HG02763 (cell line): ENCODE measurements at regions not wholly inside any gene's neighbourhood (a gene's known extent, or its start where the extent isn't known, plus 50 kb on each side); places are given as distances from the start of the nearest gene placed in this dataset.
"Not testable (repeated sequence)": the region's sequence is repeated elsewhere in the genome, so short reads cannot be mapped to it uniquely, and the experiment has no call there.

ENCODE experiments used
- ATAC-seq: cut with Tn5 transposase; IDR thresholded peaks from one replicate; pipeline ENCODE4 v1.9.1; 2021; ENCODE audit warnings: mild to moderate bottlenecking, moderate library complexity; ENCODE audit not compliant: unreplicated experiment

DNA sequence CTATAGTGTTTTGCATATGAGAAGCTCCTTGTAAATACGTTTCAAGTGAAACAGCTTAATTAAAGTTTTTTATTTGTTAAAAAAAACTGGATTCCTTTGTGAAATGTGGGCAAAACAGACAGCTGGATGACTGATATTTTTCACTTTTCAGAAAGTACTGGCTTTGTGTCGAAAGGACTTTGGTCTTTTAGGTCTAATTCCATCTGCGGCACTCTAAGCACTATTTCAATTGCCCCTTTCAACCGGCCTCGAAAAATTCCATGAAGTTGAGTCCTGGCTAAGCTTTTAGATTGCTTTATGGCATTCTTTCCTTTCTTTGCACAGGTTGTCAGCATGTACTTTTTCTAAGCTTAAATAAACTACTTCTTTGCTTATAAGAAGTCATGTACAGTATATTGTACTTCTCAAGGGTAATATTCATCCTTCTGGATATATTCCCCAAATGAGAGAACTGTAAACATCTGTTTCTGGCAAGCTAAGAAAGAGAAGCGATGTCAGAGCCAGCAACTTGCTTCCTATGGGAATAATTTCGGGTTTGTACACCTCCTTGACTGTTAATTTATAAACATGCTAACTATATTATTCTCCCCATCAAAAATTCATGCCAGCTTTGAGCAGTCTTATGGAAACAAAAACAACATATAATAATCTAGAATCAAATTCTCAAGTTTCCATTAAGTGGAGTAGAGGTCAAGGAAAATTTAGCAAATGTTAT lies 611.3 kb downstream of the ETNK1 start:
- ATAC-seq, result no peak

DNA sequence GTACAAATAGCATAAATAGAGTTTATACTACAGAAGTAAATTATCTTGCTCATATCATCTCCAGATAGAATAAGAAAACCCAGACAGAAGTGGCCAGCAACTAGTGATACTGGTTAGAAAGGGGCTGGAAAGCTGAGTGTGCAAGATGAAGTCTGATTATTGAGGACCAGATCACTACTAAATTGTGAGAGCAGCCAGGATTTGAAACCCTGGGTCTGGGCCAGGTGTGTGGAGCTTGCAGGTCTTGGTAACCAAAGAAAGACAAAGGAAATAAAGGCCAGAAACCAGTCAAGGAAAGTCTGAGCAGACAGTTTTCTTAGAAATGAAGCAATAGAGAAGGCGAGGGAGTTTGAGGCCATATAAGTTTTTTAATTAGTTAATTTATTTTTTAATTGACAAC lies 611.8 kb downstream of the ETNK1 start:
- no peak for ATAC-seq

DNA sequence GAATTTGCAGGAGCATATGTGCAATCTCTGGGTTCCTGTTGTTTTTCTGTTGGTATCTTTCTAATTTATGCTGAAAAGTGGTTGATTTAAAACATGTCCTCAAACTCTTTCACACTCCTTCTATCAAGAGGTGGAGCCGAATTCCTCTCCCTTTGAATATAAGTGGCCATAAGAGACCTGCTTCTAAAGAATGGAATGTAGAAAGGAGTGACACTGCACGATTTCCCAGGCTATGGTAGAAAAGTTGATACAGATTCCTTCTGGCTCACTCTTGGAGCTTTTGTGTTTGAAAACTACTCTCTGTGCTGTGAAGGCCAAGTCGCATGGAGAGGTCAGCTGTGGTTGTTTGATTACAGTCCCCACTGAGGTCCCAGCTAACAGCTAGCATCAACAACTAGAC lies 613.2 kb downstream of the ETNK1 start:
- no peak for ATAC-seq

DNA sequence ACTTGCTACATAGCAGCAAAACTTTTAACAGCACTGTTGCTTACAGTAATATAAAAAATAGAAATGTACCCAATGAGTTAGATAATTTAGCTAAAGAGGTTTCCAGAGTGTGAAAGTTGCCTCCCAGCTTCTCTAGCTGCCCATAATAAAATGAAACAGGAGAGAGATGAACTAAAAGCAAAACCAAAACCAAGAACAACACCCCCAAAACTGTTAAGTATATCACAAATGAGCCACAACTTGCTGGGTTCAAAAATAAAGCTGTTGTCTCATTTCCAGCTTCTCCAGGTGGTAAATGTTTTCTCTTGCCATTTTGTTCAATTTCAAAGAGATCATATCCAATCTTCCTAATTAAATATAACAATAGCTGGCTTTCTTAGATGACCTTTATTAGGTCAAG lies 614.0 kb downstream of the ETNK1 start:
- no peak for ATAC-seq

DNA sequence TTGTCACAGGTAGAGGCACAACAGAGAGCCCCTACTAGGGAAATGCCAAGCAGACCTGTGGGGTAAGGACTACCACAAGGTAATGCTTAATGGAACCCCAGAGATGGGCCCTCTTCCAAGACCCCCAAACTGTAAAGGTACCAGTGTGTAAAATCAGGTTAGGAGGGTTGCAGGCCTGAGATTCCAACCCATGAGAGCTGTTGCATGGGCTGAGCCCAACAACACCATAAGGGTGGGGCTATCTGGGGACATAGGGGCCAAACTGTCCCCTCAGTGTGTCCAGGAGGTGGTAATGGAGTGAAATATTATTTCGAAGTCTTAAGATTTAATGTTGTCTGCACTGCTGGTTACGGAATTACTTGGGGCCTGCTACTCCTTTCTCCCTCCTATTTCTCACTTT lies 620.2 kb downstream of the ETNK1 start:
- no peak for ATAC-seq

DNA sequence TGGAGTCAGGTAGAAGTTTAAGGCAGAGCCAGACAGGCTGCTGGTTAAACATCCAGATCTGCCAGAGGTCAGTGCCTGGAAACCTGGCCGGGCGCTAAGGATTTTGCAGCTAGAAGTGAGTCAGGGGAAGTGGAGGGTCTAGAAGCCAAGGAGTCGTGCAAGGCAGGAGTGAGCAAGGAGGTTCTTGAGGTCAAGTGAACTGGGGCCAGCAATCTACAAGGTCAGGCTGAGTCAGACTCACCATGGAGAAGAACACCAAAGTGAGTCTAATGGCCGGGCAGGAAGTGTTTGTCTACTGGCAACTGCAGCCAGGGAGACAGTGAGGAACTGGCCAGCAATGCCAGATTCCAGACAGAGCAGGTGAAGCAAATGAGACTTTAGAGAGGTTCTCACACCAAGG lies 628.2 kb downstream of the ETNK1 start:
- ATAC-seq, result no peak

DNA sequence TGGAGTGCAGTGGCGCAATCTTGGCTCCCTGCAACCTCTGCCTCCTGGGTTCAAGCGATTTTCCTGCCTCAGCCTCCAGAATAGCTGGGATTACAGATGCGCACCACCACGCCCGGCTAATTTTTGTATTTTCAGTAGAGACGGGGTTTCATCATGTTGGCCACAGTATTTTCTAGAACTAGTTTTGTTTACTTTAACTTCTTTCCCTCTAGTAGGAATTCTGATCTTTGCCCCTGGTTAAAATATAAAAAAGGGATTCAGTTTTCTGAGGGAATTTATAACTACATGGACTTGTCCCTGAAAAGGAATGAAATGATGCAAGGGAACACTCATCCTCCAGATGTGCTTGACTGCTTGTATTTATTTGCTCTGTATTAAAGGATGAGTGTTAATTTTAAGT lies 628.9 kb downstream of the ETNK1 start:
- not testable (repeated sequence) for ATAC-seq

DNA sequence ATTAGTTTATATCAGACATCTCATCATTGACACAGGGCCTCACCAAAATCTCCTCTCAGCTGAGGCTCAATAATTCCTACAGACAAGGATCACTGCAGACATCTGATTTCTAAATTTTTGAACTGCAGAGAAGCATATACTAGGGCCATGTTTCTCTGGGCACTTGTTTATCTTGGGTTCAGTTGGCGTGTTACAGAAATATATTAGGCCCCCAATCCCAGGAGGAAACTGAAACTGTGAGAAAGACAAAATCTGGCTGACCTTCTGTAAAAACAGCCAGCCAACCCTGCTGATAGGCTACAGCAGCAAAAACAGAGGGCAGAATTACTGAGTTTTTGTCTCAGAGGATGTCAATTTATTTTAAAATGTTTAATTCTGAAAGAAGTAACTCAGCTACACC lies 634.6 kb downstream of the ETNK1 start:
- no peak for ATAC-seq

DNA sequence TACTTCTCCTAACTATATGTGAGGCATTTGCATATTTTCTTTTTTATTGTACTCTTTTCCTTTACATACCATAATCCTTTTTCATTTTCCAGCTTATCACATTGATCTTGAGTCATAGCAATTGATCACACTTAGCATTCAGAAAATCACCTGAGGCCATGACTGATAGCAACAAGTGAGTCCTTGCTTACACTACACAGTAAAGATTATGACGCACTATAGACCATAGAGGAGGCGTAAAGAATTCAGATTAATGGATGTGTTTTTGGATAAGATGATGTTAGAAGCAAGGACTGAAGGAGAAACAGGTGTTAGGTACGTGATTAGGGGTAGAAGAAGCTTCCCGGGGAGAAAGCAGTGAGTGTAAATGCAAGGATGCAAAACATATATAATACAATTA lies 637.7 kb downstream of the ETNK1 start:
- ATAC-seq, result no peak

DNA sequence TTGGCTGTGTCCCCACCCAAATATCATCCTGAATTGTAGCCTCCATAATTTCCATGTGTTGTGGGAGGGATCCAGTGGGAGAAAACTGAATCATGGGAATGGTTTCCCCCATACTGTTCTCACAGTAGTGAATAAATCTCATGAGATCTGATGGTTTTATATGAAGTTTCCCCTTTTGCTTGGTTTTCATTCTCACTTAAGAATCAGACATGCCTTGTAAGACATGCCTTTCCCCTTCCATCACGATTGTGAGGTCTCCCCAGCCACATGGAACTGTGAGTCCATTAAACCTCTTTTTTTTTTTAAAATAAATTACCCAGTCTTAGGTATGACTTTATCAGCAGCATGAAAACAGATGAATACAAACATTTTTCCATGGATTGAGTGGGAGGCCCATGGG lies 652.9 kb downstream of the ETNK1 start:
- ATAC-seq, result no peak

DNA sequence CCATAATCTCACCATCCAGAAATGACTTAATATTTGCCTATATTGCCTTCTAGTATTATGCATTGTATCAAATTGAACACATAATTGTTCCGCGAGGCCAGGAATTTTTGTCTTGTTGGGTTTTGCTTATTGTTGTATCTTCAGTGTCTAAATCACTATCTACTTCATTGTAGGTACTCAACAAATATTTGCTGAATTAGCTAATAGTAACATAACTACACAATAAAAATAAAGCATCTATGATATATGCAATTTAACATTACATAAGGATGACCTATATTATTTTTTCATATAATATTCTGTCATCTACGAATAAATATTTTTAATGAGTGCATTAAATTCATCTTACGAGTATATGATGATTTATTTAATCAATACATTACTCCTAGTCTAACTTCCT lies 656.3 kb downstream of the ETNK1 start:
- no peak for ATAC-seq

DNA sequence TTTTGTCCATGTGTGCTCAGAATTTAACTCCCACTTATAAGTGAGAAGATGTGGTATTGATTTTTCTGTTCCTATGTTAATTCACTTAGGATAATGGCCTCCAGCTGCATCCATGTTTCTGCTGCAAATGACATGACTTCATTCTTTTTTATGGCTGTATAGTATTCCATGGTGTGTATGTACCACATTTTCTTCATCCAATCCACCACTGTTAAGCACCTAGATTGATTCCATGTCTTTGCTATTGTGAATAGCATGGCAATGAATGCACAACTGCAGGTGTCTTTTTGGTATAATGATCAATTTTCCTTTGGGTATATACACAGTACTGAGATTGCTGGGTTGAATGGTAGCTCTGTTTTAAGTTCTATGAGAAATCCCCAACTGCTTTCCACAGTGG lies 657.7 kb downstream of the ETNK1 start:
- ATAC-seq, result no peak

DNA sequence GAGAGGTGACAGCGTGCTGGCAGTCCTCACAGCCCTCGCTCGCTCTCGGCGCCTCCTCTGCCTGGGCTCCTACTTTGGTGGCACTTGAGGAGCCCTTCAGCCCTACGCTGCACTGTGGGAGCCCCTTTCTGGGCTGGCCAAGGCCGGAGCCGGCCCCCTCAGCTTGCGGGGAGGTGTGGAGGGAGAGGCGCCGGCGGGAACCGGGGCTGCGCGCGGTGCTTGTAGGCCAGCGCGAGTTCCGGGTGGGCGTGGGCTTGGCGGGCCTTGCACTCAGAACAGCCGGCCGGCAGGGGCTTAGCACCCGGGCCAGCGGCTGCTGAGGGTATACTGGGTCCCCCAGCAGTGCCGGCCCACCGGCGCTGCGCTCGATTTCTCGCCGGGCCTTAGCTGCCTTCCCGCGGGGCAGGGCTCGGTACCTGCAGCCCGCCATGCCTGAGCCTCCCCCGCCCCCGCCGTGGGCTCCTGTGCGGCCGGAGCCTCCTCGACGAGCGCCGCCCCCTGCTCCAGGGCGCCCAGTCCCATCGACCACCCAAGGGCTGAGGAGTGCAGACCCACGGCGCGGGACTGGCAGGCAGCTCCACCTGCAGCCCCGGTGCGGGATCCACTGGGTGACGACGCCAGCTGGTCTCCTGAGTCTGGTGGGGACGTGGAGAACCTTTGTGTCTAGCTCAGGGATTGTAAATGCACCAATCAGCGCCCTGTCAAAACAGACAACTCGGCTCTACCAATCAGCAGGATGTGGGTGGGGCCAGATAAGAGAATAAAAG lies 661.0 kb downstream of the ETNK1 start:
- not testable (repeated sequence) for ATAC-seq

DNA sequence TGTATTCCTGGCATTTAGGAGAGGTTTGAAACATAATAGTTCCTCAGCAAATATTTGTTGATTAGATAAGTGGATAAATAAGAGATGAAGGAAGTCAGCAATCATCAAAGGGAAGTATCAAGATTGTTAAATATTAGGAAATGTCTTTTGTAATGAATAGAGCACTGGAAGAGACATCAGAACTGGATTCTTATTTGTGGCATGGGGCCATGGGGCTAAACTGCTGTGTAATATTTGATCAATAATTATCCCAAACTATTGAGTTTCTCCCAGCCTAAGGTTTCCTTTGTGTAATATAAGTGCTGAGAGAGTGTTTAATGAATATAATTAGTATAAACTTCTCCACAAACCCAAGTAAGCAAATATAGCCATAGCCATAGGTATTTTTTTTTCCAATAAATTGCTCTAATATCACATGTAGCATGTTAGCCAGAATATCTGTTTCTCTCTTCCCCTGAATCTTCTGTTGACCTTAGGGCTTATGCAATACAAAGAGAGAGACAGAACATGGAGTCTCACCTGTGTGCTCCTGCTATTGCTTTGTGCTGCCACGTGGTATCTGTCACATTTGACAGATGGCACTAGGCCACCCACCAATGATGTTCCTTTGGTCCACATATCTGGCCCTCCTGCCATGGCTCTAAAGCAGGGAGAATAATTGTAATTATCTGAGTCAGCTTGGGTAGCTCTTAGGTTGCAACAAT lies 658.7 kb downstream of the SOX5 start:
- ATAC-seq, result no peak

DNA sequence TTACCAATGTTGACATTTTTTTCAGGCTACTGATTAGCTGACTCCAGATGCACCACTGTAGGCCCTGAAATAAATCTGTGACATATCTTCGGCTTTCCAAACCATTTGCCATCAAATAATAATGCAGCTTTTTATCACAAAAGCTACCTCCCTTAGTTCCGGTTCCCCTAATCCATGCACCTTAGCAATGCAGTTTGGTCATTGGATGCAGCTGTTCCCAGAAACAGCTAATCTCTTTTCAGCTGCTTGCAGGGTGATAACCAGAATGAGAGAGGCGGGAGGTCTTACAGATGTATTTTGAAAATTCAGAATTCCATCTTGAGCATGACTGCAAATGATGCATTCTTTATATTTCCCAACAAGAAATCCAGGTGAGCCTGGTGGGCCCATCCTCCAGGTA lies 646.2 kb downstream of the SOX5 start:
- ATAC-seq, result no peak

DNA sequence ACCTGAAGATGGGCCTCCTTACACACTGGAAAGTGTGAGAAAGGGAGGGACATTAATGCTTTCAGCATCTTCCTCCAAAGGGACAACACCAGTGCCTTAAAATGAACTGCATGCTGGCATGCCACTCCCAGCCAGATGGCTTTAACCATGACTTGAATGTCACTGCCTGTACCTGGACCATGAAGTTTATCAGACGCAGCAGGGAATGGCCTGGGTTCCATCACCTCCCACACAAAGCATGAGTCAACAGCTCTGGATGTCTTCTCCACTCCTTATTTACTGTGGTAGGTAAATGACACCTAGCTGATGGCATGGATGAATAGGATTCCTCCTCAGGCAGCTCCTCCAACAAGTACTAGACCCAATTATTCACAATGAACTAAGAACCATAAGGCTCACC lies 645.6 kb downstream of the SOX5 start:
- ATAC-seq, result no peak

DNA sequence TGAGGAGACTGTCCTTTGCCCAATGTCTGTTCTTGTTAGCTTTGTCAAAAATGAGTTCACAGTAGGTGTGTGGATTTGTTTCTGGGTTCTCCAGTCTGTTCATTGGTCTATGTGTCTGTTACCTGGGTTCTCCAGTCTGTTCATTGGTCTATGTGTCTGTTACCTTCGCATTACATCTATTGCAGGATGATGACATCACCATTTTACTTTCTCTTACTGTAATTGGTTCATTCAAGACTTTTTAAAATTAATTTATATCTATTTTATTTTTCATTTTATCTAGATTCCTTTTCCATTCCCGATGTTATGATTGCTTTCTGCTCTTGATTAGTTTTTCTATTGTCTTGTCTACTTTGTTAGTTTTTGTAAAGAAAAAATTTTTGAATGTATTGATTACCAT lies 615.5 kb downstream of the SOX5 start:
- no peak for ATAC-seq

DNA sequence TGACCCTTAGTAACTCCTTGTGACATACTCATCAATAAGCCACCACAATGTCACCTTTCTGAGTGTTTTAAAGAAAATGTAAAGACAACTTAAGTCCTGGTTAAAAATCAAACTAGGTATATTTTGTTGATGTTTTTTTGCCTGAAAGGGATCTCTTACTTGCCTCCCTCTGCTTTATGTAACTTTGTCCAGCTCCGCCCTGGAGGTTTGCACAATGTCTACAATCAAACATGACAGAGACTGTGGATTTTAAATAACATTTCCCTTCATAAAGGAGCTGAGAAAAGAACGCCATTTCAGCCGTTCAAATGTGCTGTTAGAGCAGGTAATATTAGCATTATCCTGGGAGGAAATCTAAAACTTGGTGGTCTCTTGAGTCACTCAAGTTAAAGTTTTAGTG lies 613.9 kb downstream of the SOX5 start:
- ATAC-seq, result no peak

DNA sequence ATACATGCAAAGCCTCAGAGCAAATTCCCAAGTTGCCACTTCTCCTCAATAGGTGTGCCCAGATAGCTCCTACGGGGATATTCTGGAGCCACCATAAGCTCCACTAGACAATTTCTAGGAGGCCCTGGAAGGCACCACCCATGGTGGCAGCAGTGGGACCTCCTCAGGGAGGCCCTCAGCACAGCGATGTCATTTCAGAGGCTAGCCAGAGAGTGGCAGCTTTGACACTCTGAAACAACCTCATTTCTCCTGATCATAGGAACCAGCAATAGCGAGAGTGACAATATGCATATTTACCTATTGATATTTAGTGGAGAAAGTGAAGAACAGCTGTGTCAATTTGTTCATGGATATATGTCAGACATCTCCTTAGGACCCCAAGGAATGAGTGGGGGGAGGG lies 612.3 kb downstream of the SOX5 start:
- no peak for ATAC-seq

DNA sequence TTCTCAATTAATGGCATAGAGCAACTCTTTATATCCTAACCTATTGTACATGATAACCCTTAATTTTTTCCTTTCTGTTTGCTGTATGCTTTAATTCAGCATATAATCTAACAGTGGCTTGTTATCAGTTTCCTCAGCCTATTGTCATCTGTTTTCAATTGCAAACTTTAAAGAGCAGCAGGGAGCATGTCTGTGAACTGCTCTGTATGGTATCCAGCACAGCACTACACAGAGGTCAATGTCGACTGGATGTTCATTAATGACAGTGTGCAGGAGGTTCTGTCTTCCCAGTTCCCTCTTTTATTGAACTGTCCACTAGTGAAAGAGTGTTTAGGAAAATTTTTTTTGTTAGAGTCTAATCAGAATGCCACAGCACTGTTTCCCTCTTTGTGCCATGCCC lies 609.1 kb downstream of the SOX5 start:
- ATAC-seq, result no peak

DNA sequence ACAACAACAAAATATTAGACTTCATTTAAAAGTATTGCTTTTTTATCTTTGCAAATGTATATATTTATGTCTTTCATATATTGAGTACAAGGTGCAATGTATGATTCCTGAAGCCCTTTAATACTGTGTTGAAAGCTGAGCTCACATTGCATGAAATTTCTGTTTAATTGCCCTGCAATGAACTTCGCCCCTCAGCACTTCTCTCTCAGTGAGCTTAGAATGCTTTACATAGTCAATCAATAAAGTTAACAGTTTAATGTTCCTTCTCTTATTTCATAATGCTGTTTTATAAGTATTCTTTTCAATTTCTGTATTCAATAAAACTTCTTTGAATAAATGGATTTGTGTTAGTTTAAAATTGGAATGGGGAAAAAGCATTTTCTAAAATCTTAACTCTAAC lies 607.1 kb downstream of the SOX5 start:
- no peak for ATAC-seq

DNA sequence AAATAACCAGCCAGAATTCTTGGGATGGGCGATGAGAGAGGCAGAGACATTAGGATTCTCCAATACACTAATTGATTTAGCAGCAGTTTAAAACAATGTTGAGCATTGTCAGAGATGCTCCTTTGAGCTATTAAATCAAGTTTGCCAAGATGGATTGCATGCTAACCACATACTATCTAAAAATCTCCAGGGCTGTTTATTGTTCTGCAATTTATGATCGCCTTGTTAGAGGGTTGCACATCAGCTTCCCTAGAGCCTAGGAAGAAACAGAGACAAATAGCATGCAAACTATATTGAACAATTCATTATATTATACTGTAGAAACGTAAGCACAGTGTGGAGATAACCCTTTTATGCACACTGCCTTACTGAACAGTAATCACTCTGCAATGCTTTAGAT lies 599.9 kb downstream of the SOX5 start:
- no peak for ATAC-seq
